ENCODE measurements at regions not wholly inside any gene's neighbourhood (a gene's known extent, or its start where the extent isn't known, plus 50 kb on each side); places are given as distances from the start of the nearest gene placed in this dataset.

DNA sequence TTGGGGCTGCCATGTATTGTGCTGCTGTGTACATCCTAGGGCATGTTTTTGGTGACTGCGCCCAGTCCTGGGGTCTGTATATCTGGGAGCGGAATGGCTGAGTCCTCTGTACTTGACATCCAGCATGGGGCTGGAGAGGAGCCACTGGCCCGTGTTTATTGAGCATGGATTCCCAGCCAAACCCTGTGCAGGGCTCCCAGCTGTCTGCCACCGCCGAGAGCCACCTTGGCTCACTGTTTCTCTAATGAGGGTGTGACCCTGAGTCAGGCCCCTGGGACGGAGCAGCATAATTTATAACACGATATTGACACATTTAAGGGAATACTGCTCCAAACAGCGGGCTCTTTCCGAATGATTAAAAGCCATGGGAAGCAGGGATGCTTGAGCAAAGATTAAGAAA, 211.5 kb upstream of the PWP1 start:
- ChIA-PET POLR2A (no interaction called here), CTCF (no interaction called here)
- Histone ChIP-seq H3K27ac (ENCODE audit: insufficient read depth, low read depth, low read length) (no peak overlapping the region), H3K79me2 (ENCODE audit: control insufficient read depth, insufficient read depth, low read length) (no peaks in the 10 kb centered on the region), H3K27me3 (ENCODE audit: control insufficient read depth in 2 of 2, insufficient read depth in 2 of 2, low read length in 2 of 2) (no peaks in the 10 kb centered on the region), H3K36me3 (ENCODE audit: control insufficient read depth in 2 of 2, extremely low read depth in 1 of 2, insufficient read depth in 2 of 2, low read length in 2 of 2) (no peaks in the 10 kb centered on the region), H3K4me3 (replicated peaks in 1 of 3; ENCODE audit: insufficient read depth in 1 of 3, low read depth in 1 of 3, low read length in 3 of 3) (no peak overlapping the region), H4K20me1 (replicated peaks; ENCODE audit: control insufficient read depth, extremely low read depth, insufficient read depth, low read length) (no peaks in the 10 kb centered on the region), H2AFZ (ENCODE audit: low read depth, low read length) (no peak overlapping the region), H3K4me2 (ENCODE audit: insufficient read depth, low read length) (no peak overlapping the region), H3K9me1 (replicated peaks; ENCODE audit: control insufficient read depth, extremely low read depth, insufficient read depth, low read length) (no peaks in the 10 kb centered on the region), H3K9me3 (replicated peaks; ENCODE audit: control insufficient read depth, insufficient read depth, low read length) (no peaks in the 10 kb centered on the region), H3K4me1 (ENCODE audit: control insufficient read depth, extremely low read depth, insufficient read depth, low read length) (no peaks in the 10 kb centered on the region), H3K9ac (replicated peaks; ENCODE audit: extremely low read depth, insufficient read depth, low read length) (no peak overlapping the region)
- FAIRE-seq (no peak), DNase-seq (ENCODE audit: low read depth, low spot score) (no peak)
- intact Hi-C loops (cut with micrococcal nuclease) (no loop called here), dilution Hi-C loops (cut with MboI; ENCODE audit: extremely low pct_ligation_motif_present, low sequenced_read_pairs) (no loop called here)
- TF ChIP-seq, protein P1, sequence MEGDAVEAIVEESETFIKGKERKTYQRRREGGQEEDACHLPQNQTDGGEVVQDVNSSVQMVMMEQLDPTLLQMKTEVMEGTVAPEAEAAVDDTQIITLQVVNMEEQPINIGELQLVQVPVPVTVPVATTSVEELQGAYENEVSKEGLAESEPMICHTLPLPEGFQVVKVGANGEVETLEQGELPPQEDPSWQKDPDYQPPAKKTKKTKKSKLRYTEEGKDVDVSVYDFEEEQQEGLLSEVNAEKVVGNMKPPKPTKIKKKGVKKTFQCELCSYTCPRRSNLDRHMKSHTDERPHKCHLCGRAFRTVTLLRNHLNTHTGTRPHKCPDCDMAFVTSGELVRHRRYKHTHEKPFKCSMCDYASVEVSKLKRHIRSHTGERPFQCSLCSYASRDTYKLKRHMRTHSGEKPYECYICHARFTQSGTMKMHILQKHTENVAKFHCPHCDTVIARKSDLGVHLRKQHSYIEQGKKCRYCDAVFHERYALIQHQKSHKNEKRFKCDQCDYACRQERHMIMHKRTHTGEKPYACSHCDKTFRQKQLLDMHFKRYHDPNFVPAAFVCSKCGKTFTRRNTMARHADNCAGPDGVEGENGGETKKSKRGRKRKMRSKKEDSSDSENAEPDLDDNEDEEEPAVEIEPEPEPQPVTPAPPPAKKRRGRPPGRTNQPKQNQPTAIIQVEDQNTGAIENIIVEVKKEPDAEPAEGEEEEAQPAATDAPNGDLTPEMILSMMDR (IDR thresholded peaks at IDR 0.05; ENCODE audit: extremely low read depth in 1 of 2, insufficient read depth in 1 of 2, low read depth in 1 of 2, low read length in 2 of 2), result no peak
- no peak for TF ChIP-seq POLR2A (IDR thresholded peaks at IDR 0.05; ENCODE audit: low read depth, low read length)
- no TSS peak for BruUV-seq (replicated peaks)

GRCh38 chr12:107474639-107475539, 210.7 kb upstream of the PWP1 start:
- ChIA-PET POLR2A (no interaction called here), CTCF (no interaction called here)
- Histone ChIP-seq H3K9me1 (replicated peaks; ENCODE audit: control insufficient read depth, extremely low read depth, insufficient read depth, low read length) (no peaks in the 10 kb centered on the region), H3K36me3 (ENCODE audit: control insufficient read depth in 2 of 2, extremely low read depth in 1 of 2, insufficient read depth in 2 of 2, low read length in 2 of 2) (no peaks in the 10 kb centered on the region), H4K20me1 (replicated peaks; ENCODE audit: control insufficient read depth, extremely low read depth, insufficient read depth, low read length) (no peaks in the 10 kb centered on the region), H2AFZ (ENCODE audit: low read depth, low read length) (no peak overlapping the region), H3K4me2 (ENCODE audit: insufficient read depth, low read length) (no peak overlapping the region), H3K4me1 (ENCODE audit: control insufficient read depth, extremely low read depth, insufficient read depth, low read length) (no peaks in the 10 kb centered on the region), H3K9me3 (replicated peaks; ENCODE audit: control insufficient read depth, insufficient read depth, low read length) (no peaks in the 10 kb centered on the region), H3K79me2 (ENCODE audit: control insufficient read depth, insufficient read depth, low read length) (no peaks in the 10 kb centered on the region), H3K27me3 (ENCODE audit: control insufficient read depth in 2 of 2, insufficient read depth in 2 of 2, low read length in 2 of 2) (no peaks in the 10 kb centered on the region), H3K27ac (ENCODE audit: insufficient read depth, low read depth, low read length) (no peak overlapping the region), H3K9ac (replicated peaks; ENCODE audit: extremely low read depth, insufficient read depth, low read length) (no peak overlapping the region), H3K4me3 (replicated peaks in 1 of 3; ENCODE audit: insufficient read depth in 1 of 3, low read depth in 1 of 3, low read length in 3 of 3) (no peak overlapping the region)
- BruUV-seq (replicated peaks), result no TSS peak
- DNase-seq (ENCODE audit: low read depth, low spot score) (no peak), FAIRE-seq (no peak)
- dilution Hi-C loops (cut with MboI; ENCODE audit: extremely low pct_ligation_motif_present, low sequenced_read_pairs) (no loop called here), intact Hi-C loops (cut with micrococcal nuclease) (no loop called here)
- TF ChIP-seq GATA2 (IDR thresholded peaks at IDR 0.05; ENCODE audit: insufficient read depth, insufficient read length, low read depth, low read length), result no peak
- TF ChIP-seq, protein P1 (IDR thresholded peaks at IDR 0.05; ENCODE audit: extremely low read depth in 1 of 2, insufficient read depth in 1 of 2, low read depth in 1 of 2, low read length in 2 of 2), result no peak
- TF ChIP-seq POLR2AphosphoS5 (IDR thresholded peaks at IDR 0.05; ENCODE audit: insufficient read depth, low read depth, low read length), result no peak
- TF ChIP-seq, protein P2, sequence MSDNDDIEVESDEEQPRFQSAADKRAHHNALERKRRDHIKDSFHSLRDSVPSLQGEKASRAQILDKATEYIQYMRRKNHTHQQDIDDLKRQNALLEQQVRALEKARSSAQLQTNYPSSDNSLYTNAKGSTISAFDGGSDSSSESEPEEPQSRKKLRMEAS (IDR thresholded peaks at IDR 0.05; ENCODE audit: insufficient read depth, insufficient read length), result no peak
- no peak for TF ChIP-seq JUN (IDR thresholded peaks at IDR 0.05; ENCODE audit: borderline replicate concordance, insufficient read depth, insufficient read length, low read depth)
- TF ChIP-seq POLR2A (IDR thresholded peaks at IDR 0.05; ENCODE audit: low read depth, low read length), result no peak
- TF ChIP-seq MYC (IDR thresholded peaks at IDR 0.05; ENCODE audit: low read depth, low read length), result no peak
- TF ChIP-seq EZH2 (IDR thresholded peaks at IDR 0.05; ENCODE audit: borderline replicate concordance, low read depth, low read length, severe bottlenecking), result no peak
- TF ChIP-seq FOS (IDR thresholded peaks at IDR 0.05; ENCODE audit: borderline replicate concordance, insufficient read depth, low read length), result no peak
